HuH-7 (cell line): ENCODE measurements at regions not wholly inside any gene's neighbourhood (a gene's known extent, or its start where the extent isn't known, plus 50 kb on each side); places are given as distances from the start of the nearest gene placed in this dataset.

Experiments used
- DNase-seq: peaks from one replicate; pipeline ENCODE4 v3.0.0; 2011; ENCODE audit warnings: low spot score

- no peak for DNase-seq
Measured at GRCh38 chr4:98765771-98766170, 107.4 kb upstream of the TSPAN5 start.

- DNase-seq: no peak
Measured at GRCh38 chr4:98758182-98758581, 99.8 kb upstream of the TSPAN5 start.

GRCh38 chr4:98754736-98755135 is 96.3 kb upstream of the TSPAN5 start:
- DNase-seq: no peak

- DNase-seq: no peak
Measured at GRCh38 chr4:98749206-98749605, 90.8 kb upstream of the TSPAN5 start.

- no peak for DNase-seq
Measured at GRCh38 chr4:98748609-98749008, 90.2 kb upstream of the TSPAN5 start.

- DNase-seq: no peak
Measured at GRCh38 chr4:98747393-98748091, 89.1 kb upstream of the TSPAN5 start.

- no peak for DNase-seq
Measured at GRCh38 chr4:98746936-98747335, 88.5 kb upstream of the TSPAN5 start.

- no peak for DNase-seq
Measured at GRCh38 chr4:98746530-98746929, 88.1 kb upstream of the TSPAN5 start.

- DNase-seq: peak; percentile 8
Measured at GRCh38 chr4:98745366-98745765, 87.0 kb upstream of the TSPAN5 start.

- no peak for DNase-seq
Measured at GRCh38 chr4:98744372-98745150, 86.2 kb upstream of the TSPAN5 start.

- DNase-seq: no peak
Measured at GRCh38 chr4:98741952-98742351, 83.5 kb upstream of the TSPAN5 start.

GRCh38 chr4:98739751-98740150 is 81.3 kb upstream of the TSPAN5 start:
- DNase-seq: no peak

- DNase-seq: no peak
Measured at GRCh38 chr4:98733601-98734000, 75.2 kb upstream of the TSPAN5 start.

GRCh38 chr4:98728871-98729270 is 70.5 kb upstream of the TSPAN5 start:
- DNase-seq: no peak

- DNase-seq: no peak
Measured at GRCh38 chr4:98728433-98728832, 70.0 kb upstream of the TSPAN5 start.

GRCh38 chr4:98722000-98722399 is 63.6 kb upstream of the TSPAN5 start:
- no peak for DNase-seq

GRCh38 chr4:98720871-98721480 is 62.6 kb upstream of the TSPAN5 start:
- no peak for DNase-seq

- DNase-seq: no peak
Measured at GRCh38 chr4:98716796-98717195, 58.4 kb upstream of the TSPAN5 start.

- no peak for DNase-seq
Measured at GRCh38 chr4:98712607-98713006, 54.2 kb upstream of the TSPAN5 start.

- DNase-seq: no peak
Measured at GRCh38 chr4:98711526-98711925, 53.1 kb upstream of the TSPAN5 start.

GRCh38 chr4:98710831-98711230 is 52.4 kb upstream of the TSPAN5 start:
- DNase-seq: no peak
